Left ventricle myocardium inferior (tissue), 1 donor: ENCODE measurements at regions not wholly inside any gene's neighbourhood (a gene's known extent, or its start where the extent isn't known, plus 50 kb on each side); places are given as distances from the start of the nearest gene placed in this dataset.
"Not testable (repeated sequence)": the region's sequence is repeated elsewhere in the genome, so short reads cannot be mapped to it uniquely, and the experiment has no call there.

Source experiments
- DNase-seq: peaks from one replicate; pipeline ENCODE4 v3.0.0-alpha.2; 2020
- H3K27ac ChIP-seq: fragments of 200-600 bp; replicated peaks from 2 replicates; pipeline ENCODE4 v1.8.0; 2021
- H3K27me3 ChIP-seq: fragments of 200-600 bp; 2 replicates; pipeline ENCODE4 v1.8.0; 2021; ENCODE audit warnings: low read depth
- H3K36me3 ChIP-seq: fragments of 200-600 bp; 2 replicates; pipeline ENCODE4 v1.8.0; 2021
- H3K4me1 ChIP-seq: fragments of 200-600 bp; 2 replicates; pipeline ENCODE4 v1.8.0; 2021
- H3K4me3 ChIP-seq: fragments of 200-600 bp; 2 replicates; pipeline ENCODE4 v1.8.0; 2021; ENCODE audit warnings: mild to moderate bottlenecking, moderate library complexity
- H3K9me3 ChIP-seq: fragments of 200-600 bp; replicated peaks from 2 replicates; pipeline ENCODE4 v1.8.0; 2021
- CTCF ChIP-seq: fragments of 200-600 bp; IDR thresholded peaks from 2 replicates; pipeline ENCODE4 v1.8.0; 2021; ENCODE audit warnings: antibody characterized with exemption, mild to moderate bottlenecking, borderline replicate concordance
- intact Hi-C: fragments of 100-400 bp; cut with micrococcal nuclease; formaldehyde crosslinking; loops from one replicate; pipeline ENCODE4 v1.11.0; 2022
- donor health status: DM: no; HTN: yes; CAD: no; lungs with severe emphysema.

DNA sequence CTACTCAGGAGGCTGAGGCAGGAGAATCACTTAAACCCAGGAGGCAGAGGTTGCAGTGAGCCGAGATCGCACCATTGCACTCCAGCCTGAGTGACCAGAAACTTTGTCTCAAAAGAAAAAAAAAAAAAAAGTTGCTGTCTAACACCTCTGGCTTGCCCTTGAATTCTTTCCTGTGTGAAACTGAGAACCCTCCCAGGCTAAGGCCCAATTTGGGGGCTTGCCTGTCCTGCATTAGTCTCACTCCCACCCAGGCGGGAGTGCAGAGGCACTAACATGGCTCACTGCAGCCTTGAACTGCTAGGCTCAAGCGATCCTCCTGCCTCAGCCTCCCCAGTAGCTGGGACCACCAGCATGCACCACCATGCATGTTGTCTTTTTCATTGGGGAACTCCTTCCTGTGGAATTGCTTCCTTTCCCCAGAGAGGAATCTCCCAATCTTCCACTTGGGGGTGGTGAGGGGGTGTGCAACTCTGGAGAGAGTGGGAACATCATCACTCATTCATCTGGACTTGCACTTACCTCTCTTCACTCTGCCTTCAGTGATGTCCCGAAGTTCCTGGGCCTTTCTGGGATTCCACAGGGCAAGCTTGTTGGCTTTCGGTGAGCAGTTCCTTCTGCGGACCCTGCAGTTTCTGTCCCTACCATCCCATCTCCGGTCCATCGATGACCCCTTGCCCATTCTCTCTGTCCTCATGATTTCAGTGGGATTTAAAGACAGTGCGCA lies 62.1 kb upstream of the CREB3L1 start:
- no peaks in the 10 kb centered on the region for H3K36me3 ChIP-seq
- no peak overlapping the region for H3K4me3 ChIP-seq
- H3K27ac ChIP-seq: no peak overlapping the region
- H3K27me3 ChIP-seq: peaks cover 45% of the 10 kb centered on the region
- H3K9me3 ChIP-seq: no peaks in the 10 kb centered on the region
- DNase-seq: no peak
- no peaks in the 10 kb centered on the region for H3K4me1 ChIP-seq
- TF ChIP-seq CTCF: no peak
- intact Hi-C loops: no loop called here

DNA sequence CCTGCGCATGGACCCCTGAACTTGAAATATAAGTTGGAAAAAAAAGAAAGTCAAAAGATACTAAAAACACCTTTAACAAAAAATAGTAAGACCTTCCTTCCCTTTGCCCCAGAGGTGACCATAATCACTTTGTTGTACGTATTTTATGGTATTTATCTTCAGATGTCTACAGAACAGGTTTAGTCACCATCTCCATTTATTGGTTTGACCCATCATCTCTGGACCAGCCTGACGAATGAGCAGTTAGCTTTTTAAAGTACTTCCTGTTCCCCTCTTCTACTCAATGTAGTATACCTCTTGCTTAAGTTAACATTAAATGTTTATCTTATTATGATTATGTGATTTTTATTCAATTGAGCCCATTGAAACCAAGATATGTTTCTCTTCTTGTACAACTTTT lies 64.7 kb upstream of the CREB3L1 start:
- no peak for DNase-seq
- intact Hi-C loops: no loop called here
- no peak for TF ChIP-seq CTCF
- Histone ChIP-seq H3K27me3 (peaks cover 43% of the 10 kb centered on the region), H3K4me1 (no peaks in the 10 kb centered on the region), H3K27ac (no peak overlapping the region), H3K4me3 (no peak overlapping the region), H3K36me3 (no peaks in the 10 kb centered on the region), H3K9me3 (no peaks in the 10 kb centered on the region)

DNA sequence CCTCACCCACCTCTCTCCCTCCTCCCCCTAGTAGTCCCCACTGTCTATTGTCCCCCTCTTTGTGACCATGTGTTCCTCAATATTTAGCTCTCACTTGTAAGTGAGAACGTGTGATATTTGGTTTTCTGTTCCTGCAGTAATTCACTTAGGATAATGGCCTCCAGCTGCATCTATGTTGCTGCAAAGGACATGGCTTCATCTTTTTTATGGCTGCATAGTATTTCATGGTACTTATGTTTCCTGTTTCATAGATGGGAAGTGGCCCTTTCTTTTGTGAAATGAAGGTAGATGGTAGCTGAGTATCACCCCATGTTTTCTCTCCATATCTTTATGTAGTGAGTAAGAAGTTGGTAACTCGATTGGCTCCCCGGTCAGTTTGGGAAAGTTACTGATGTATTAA lies 66.6 kb upstream of the CREB3L1 start:
- H3K9me3 ChIP-seq: no peaks in the 10 kb centered on the region
- H3K27ac ChIP-seq: no peak overlapping the region
- intact Hi-C loops: no loop called here
- no peak for TF ChIP-seq CTCF
- H3K4me3 ChIP-seq: no peak overlapping the region
- no peaks in the 10 kb centered on the region for H3K36me3 ChIP-seq
- peaks cover 49% of the 10 kb centered on the region for H3K27me3 ChIP-seq
- DNase-seq: no peak
- H3K4me1 ChIP-seq: no peaks in the 10 kb centered on the region

GRCh38 chr11:46210133-46210636 lies 67.3 kb upstream of the CREB3L1 start:
- Histone ChIP-seq H3K4me1 (no peaks in the 10 kb centered on the region), H3K36me3 (no peaks in the 10 kb centered on the region), H3K27me3 (peaks cover 53% of the 10 kb centered on the region), H3K27ac (no peak overlapping the region), H3K4me3 (no peak overlapping the region), H3K9me3 (no peaks in the 10 kb centered on the region)
- no peak for TF ChIP-seq CTCF
- intact Hi-C loops: no loop called here
- no peak for DNase-seq

GRCh38 chr11:46209624-46210023 lies 67.8 kb upstream of the CREB3L1 start:
- H3K36me3 ChIP-seq, H3K27ac ChIP-seq, intact Hi-C loops, H3K4me3 ChIP-seq, H3K4me1 ChIP-seq, DNase-seq, H3K9me3 ChIP-seq: not testable (repeated sequence)
- H3K27me3 ChIP-seq: peaks cover 56% of the 10 kb centered on the region

- H3K4me1 ChIP-seq: no peaks in the 10 kb centered on the region
- H3K4me3 ChIP-seq: no peak overlapping the region
- intact Hi-C loops: no loop called here
- peaks cover 59% of the 10 kb centered on the region for H3K27me3 ChIP-seq
- H3K36me3 ChIP-seq: no peaks in the 10 kb centered on the region
- H3K27ac ChIP-seq: no peak overlapping the region
- TF ChIP-seq CTCF: no peak
- no peak for DNase-seq
- H3K9me3 ChIP-seq: no peaks in the 10 kb centered on the region
Measured at GRCh38 chr11:46208803-46209202, 68.7 kb upstream of the CREB3L1 start.
